A549 (cell line): ENCODE measurements at regions not wholly inside any gene's neighbourhood (a gene's known extent, or its start where the extent isn't known, plus 50 kb on each side); places are given as distances from the start of the nearest gene placed in this dataset.

Source experiments
- JUNB ChIP-seq: fragments of >200 bp; sonication (Bioruptor Twin); formaldehyde crosslinking; IDR thresholded peaks from 2 replicates; pipeline ENCODE4 v1.6.1; 2016
- MAFK ChIP-seq: fragments of 450-650 bp; IDR thresholded peaks from 2 replicates; pipeline ENCODE4 v1.6.1; 2014; ENCODE audit not compliant: partially characterized antibody
- POLR2A ChIP-seq: IDR thresholded peaks from 2 replicates; pipeline ENCODE4 v1.6.1; 2012; ENCODE audit warnings: mild to moderate bottlenecking, low read length
- ZSCAN20 ChIP-seq: fragments of 250-450 bp; sonication (Bioruptor Pico); IDR thresholded peaks from 2 replicates; pipeline ENCODE4 v1.8.0; 2022; ENCODE audit warnings: mild to moderate bottlenecking, moderate library complexity
- TF ChIP-seq, protein P1 (sequence below): fragments of >200 bp; sonication (Bioruptor Twin); formaldehyde crosslinking; IDR thresholded peaks from 3 replicates; pipeline ENCODE4 v1.5.1; 2016

- no peak for TF ChIP-seq POLR2A
- TF ChIP-seq JUNB, result no peak
- TF ChIP-seq ZSCAN20 (CRISPR knock-in tag), result no peak
- TF ChIP-seq, protein P1, sequence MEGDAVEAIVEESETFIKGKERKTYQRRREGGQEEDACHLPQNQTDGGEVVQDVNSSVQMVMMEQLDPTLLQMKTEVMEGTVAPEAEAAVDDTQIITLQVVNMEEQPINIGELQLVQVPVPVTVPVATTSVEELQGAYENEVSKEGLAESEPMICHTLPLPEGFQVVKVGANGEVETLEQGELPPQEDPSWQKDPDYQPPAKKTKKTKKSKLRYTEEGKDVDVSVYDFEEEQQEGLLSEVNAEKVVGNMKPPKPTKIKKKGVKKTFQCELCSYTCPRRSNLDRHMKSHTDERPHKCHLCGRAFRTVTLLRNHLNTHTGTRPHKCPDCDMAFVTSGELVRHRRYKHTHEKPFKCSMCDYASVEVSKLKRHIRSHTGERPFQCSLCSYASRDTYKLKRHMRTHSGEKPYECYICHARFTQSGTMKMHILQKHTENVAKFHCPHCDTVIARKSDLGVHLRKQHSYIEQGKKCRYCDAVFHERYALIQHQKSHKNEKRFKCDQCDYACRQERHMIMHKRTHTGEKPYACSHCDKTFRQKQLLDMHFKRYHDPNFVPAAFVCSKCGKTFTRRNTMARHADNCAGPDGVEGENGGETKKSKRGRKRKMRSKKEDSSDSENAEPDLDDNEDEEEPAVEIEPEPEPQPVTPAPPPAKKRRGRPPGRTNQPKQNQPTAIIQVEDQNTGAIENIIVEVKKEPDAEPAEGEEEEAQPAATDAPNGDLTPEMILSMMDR, result no peak
- TF ChIP-seq MAFK, result no peak
These were observed 156.8 kb upstream of the ERBB4 start for GRCh38 chr2:212695426-212695825.
